H1 (cell line): ENCODE measurements at regions not wholly inside any gene's neighbourhood (a gene's known extent, or its start where the extent isn't known, plus 50 kb on each side); places are given as distances from the start of the nearest gene placed in this dataset.

Source experiments
- CEBPB ChIP-seq: IDR thresholded peaks from 2 replicates; pipeline ENCODE4 v1.6.1; 2012; ENCODE audit warnings: low read depth, low read length
- NRF1 ChIP-seq: IDR thresholded peaks from 2 replicates; pipeline ENCODE4 v1.6.1; 2011; ENCODE audit warnings: mild to moderate bottlenecking, low read depth, low read length, improper control_type of control experiment
- POLR2AphosphoS5 ChIP-seq: IDR thresholded peaks from 2 replicates; pipeline ENCODE4 v1.6.1; 2011; ENCODE audit warnings: low read depth, low read length
- TF ChIP-seq, protein P1 (sequence below): IDR thresholded peaks from 2 replicates; pipeline ENCODE4 v1.6.1; 2012; ENCODE audit warnings: inconsistent platforms

- TF ChIP-seq CEBPB: no peak
- TF ChIP-seq POLR2AphosphoS5: no peak
- TF ChIP-seq, protein P1, sequence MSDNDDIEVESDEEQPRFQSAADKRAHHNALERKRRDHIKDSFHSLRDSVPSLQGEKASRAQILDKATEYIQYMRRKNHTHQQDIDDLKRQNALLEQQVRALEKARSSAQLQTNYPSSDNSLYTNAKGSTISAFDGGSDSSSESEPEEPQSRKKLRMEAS: no peak
- TF ChIP-seq NRF1: no peak
- TF ChIP-seq, all 59 proteins: peak for 0
Observed at GRCh38 chr6:90417385-90417784, 120.7 kb upstream of the BACH2 start (continued).
